HG03175 (cell line): ENCODE measurements at regions not wholly inside any gene's neighbourhood (a gene's known extent, or its start where the extent isn't known, plus 50 kb on each side); places are given as distances from the start of the nearest gene placed in this dataset.
A peak's percentile ranks its signal among the peaks of the same experiment; 100 is the strongest.
"Not testable (repeated sequence)": the region's sequence is repeated elsewhere in the genome, so short reads cannot be mapped to it uniquely, and the experiment has no call there.

Source experiments
- ATAC-seq: cut with Tn5 transposase; IDR thresholded peaks from one replicate; pipeline ENCODE4 v1.9.1; 2021; ENCODE audit warnings: mild to moderate bottlenecking, moderate library complexity; ENCODE audit not compliant: unreplicated experiment

DNA sequence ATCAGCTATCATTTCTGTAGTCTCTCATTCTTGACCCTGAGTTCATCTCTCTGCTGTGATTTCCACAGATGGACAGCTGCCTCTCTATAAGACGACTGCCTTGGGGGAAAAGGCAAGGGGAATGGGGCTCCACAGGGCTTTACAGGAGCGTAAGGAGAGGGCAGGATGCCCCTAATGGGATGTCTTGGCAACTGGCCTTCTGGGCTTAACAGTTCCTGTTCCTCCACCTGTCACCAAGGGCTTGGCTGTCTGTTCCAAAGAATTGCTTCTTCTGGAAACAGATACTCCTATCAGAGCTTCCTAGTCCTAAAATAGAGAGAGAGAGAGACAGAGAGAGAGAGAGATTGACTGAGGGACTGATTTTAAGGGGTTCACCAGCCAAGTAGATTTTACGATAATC is 181.9 kb downstream of the TMEM200A start:
- ATAC-seq = no peak

DNA sequence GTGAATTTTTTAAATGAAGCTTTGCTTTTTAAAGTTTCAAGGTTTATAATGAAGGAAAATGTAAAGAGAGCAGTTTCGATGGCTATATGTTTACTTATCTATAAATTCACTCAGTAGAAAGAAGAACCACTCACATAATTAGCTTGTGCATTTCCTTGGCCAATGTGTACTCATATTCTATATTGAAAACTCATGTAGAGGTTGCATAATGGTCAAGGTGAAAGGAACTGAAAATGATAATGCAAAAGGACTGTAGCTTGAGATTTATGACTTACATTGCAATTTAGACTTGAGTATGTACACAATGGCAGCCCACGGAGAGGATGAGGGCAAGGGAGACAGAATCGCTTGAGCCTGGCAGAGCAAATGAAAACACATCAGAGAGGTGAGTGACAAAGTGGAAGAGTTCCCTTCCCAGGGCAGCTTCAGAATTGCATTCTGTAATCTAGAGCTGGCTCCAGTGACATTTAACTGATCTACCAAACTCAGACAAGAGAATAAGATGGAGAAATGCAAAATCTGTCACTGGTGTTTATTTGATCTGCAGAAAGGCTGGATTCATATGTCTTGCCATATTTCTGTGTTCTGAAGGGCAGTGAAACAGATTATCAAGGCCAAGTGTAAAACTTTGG is 191.8 kb downstream of the TMEM200A start:
- ATAC-seq = no peak

DNA sequence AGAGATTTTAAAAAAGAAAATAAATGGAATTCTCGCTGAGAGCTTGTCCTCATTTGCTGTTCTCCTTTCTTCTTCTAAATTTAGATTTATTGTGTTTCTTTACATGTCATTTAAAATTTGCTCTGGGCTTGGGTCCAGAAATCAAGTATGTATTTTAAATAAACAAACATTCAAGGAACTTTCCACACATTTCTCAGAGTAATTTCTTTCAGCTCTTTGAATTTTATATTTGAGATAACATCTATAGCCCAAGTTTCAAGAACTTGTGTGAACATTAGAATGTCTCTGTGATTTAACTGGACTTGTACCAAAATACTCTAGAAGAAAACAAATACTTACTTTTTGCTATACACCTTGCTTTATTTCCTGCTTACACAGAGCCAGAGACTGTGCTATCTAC is 192.3 kb downstream of the TMEM200A start:
- ATAC-seq = no peak

DNA sequence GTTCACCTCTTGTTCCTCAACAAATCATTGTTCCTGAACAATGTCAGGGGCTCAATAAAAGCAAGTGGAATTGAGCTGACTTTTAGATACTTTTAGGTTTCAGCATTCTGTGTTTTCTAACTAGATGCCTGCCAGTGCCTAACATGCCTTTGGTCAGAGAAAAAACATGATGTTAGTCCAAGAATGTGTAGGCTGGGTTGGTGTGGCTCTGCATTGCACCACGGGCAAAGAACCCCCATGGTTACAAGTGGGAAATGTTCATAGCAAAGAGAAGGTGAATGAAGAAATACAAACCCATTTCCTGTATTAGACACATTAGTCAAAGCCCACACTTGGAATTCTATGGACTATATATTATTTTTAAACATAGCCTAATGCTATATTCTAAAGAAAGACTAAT is 193.3 kb downstream of the TMEM200A start:
- no peak for ATAC-seq

DNA sequence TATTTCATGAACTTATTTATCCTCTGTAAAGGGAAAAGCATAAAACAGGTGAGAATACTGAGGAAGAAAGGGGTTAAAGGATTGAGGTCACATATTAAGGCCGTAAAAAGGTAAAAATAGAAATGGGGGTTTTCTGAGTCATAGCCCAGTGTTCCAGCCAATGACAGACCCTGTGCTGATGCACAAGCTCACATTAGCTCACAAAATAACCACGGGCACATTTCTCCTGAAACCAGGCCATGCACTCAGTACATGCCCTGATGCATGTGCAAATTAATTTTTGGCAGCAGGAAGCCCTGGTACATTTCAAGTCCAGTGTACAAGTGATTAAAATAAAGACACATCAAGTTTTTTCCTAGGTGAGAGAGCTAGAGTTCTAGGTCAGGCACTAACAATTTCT is 194.4 kb downstream of the TMEM200A start:
- ATAC-seq = no peak

DNA sequence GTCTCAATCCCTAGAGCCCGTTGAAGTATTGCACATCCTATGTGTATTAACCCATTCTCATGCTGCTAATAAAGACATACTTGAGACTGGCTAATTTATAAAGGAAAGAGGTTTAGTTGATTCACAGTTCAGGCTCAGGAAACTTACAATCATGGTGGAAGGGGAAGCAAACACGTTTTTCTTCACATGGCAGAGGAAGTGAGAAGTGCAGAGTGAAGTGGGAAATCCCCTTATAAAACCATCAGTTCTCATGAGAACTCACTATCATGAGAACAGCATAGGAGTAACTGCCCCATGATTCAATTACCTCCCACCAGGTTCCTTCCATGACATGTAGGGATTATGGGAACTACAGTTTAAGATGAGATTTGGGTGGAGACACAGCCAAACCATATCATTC is 195.3 kb downstream of the TMEM200A start:
- ATAC-seq = not testable (repeated sequence)

DNA sequence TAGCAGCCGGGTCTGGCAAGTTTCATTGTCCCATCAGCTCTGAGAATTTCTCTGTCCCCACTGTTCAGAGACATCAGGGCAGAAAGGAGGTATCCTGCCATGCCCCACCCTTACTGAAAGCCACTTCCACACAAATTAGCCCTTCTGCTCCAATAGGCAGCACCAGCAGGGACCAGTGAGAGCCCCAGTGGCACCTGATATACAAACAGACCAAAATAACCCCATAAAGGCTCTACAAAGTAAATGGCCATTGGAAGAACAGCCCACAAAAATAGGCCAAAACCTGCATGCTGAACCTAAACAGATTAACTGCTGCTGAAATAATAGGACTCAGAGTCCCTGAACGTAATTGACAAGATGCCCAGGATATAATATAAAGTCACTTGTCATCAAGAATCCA is 199.9 kb downstream of the TMEM200A start:
- no peak for ATAC-seq

DNA sequence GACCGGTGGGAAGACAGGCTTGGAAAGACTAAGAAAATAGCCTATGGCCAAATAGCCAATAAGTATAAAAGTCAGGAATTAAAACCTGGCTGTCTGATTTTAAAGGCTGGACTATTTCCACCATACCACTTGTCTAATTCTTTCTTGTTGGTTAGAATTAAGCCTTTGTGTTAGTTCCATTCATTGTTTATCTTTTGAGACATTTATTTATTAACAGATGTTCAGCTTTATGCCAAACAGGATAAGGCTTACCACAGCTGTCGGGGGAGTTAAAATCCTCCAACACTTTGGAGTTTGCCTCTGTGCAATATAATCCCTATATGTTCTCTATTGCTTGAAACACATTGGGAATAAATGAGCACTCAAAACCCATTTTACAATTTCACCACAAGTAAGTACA is 208.3 kb downstream of the TMEM200A start:
- no peak for ATAC-seq

DNA sequence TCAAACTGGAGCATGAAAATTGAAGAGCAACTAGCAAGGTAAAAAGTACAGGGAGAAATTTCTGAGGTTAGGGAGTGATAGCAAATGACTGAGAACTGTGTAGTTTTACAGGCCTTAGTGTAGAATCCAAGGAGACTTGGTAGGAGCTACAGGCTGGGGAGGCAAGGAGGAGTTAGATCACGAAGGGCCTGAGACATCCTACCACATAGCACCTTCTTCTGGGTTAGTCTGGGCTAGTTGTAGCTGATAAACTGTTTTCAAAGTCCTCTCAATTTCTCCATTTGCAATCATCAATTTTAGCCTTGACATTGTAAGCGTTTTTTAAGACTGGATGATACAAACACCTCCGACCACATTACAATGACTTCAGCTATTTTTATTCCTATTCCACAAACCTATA is 209.7 kb downstream of the TMEM200A start:
- no peak for ATAC-seq

DNA sequence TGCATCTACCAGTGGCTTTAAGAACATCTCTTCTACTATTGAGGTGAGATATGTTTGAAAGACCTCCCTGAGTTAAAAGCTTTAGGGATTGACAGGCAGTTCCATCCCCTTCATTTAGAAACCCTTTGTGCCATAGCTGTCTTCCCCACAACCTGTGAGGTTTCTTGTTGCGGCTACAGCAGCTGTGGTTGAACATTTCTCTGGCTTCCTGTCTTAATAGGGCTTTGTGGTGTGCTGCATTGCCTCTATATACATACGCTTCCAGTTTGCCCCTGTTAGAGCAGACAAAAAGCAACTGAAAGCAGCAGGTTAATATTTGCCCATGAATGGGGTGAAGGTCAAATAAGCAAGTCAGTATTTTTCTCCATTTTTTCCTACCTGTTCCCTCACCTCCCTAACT is 210.2 kb downstream of the TMEM200A start:
- peak; percentile 99 for ATAC-seq

DNA sequence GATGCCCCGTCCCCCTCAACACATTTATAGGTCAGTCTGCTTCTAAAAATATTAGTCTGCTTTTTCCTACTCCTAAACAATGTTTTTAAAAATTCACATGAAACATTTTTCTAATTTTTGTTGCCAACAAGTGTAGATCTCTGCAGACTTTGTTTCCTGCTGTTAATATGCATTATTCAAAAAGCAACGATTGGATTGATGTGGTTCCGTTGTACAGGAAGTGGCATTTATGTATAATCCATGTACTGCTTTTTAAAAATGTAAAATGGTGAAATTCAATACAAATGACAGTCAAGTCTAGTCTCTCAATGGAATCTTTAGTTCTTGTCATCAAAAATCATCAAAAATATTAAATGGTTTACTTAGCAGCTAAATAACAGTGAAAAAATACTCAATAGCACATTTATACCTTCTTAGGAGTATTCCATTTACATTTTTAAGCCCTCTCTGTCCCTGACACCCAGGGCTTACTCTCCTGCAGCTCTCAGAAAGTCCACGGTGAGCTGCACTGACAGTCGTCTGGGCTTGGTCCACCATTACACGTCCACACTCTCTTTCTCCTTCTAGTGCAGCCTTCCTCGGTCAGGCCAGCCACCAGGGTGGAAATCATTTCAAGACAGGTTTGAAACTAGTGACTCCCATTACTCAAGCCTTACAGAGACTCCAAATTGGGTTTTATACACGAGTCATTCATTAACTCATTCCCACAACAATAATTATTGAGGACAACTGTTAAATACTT is 211.5 kb downstream of the TMEM200A start:
- ATAC-seq = no peak

DNA sequence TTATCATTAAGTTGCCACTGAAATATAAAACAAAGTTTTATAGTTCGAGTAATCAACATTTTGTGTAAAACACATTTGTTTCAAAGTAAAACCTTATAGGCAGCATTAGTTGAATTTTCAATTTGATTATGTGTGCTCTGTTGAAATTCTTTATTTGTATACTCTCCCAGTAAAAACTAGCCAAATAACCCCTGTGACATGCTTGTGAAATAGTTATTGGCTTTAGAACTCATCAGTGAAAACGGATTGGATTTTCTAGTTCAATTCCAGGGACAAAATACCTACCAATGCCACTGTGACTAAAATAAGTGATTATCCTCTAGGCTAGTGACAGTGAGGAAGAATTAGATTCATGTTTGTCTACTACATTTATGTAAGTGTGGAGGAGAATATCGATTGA is 212.9 kb downstream of the TMEM200A start:
- ATAC-seq = no peak

DNA sequence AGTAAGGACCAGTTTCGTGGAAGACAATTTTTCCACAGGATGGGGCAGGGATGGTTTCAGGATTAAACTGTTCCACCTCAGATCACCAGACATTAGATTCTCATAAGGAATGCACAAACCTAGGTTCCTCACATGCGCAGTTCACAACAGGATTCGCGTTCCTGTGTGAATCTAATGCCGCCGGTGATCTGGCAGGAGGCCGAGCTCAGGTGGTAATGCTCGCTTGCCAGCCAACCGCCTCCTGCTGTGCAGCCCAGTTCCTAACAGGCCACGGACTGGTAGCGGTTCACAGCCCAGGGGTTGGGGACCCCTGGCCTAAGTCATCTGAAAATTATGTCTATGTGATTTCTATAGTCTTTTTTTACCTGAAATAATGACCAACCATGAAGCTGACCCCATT is 217.5 kb downstream of the TMEM200A start:
- no peak for ATAC-seq

DNA sequence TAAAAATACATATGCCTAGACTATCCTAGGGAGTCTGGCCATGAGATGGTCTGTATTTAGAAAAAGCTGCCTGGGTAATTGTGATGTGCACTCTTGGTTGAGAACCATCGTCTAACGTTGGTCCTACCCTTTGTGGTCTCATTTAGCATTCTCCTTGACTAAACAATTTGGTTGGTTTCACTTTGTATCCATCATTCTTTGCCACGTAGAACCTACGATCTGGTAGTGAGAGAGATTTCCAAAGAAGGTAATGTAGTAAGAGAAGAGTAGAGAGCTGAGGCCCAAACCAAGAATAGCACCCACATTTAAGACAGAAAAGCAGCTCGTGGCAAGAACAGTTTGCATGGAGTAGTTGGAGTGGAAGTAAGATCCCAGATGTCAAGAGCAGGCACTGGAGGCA is 219.8 kb downstream of the TMEM200A start:
- no peak for ATAC-seq

DNA sequence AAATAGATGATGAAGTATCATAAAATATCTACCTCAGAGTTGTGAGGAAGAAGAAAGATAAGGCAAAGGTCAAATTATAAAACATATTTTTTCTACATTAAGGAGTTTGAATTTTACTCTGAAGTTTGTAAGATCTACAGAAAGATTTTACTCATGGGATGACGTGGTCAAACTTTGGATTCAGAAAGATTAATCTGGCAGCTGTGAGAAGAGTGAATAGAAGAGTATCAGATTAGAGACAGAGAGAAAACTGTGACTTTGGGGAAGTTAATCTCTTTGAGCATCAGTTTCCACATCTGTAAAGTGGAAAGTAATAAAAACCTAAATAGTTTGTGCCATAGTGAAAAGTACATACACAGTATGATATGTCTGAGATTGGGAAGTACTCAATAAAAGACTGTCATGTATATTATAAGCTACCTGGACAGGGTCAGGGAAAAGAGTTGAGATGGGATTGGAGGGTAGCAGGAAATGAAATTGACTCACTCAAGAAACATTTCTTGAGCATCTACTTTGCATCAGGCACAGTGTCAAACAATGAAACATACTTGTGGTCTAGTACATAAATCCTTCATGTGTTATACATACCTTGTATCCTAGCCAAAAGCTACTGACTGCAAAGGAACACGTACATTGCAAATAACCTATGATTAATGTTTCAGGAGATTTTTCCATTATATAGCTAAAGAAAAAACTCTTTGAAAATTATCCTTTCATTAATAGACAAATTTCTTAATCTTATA is 222.1 kb downstream of the TMEM200A start:
- ATAC-seq = no peak

DNA sequence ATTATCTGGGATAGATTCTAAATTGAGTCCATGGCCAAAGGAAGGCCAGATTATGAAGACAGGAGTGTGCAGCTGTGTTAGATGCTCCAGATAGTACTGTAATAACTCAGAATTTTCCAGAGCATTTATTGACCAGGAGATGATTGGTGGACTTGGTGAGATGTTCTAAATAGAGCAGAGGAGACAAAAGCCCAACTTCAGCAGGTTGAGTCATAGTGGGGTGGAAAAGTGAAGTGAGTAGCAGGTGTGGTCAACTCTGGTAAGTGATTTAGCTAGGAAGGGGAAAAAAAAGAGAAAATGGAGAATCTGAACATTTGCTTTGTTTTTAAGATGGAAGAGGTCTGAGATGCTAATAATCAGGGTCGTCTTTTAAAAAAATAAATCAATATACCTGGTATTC is 227.4 kb downstream of the TMEM200A start:
- no peak for ATAC-seq

DNA sequence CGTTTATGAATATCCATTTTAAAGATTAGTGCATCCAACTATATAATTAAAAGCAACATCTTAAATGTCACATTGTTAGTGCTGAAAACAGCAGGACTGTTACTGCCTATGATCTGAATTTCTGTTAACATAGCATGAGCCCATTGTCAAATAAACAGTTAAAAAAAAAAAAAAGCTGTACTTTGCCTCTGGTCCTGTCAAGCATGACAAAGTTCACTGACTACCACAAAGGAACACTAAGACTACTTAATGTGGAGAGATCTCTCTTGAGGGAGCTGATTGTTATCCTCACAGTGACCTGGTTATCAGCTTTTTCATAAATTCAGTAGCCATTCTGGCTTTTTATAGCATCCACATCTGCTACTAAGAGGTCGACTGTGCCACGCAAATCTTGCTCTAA is 228.1 kb downstream of the TMEM200A start:
- ATAC-seq = no peak

DNA sequence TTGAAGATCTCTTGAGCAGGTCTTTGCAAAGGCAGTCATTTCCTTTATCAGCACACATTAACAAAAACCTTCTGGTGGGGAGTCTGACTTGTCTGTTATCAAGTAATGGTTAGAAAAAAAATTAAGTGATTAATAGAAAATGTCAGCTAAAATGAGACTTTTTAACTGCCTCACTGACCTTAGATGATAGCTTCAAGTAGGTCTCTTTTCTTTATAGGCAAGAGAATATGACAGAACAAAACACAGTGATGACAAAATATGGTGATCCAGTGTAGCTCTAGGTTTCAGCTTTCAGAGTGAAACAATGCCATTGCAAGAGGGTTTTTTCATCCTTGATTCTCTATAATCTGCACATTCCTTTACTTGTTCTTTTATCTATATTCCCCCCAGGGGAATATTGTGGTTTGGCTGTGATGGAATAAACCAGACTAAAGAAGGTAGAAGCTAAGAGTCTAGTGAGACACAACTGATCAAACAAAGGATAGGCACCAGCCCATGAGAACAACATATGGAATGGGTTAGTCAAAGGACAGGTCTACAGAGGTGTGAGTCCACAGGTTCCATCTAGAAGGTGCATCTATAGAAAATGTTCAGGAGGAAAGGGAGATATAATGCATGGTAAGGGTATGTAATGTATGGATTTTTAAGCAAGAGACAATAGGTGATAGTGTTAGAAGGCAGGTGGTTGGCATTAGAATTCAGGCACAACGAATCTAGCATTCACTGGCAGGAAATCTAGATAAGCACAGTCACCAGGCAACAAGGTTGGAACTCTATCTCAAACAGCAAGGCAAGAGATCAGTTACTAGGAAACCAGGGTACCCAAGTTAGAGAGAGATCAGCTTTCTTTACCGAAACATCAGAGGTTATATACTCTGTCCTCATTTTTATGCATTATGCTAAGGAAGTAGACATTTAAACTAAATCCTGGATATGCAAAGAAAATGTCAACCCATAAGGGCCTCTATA is 228.9 kb upstream of the SMLR1 start:
- ATAC-seq = no peak

DNA sequence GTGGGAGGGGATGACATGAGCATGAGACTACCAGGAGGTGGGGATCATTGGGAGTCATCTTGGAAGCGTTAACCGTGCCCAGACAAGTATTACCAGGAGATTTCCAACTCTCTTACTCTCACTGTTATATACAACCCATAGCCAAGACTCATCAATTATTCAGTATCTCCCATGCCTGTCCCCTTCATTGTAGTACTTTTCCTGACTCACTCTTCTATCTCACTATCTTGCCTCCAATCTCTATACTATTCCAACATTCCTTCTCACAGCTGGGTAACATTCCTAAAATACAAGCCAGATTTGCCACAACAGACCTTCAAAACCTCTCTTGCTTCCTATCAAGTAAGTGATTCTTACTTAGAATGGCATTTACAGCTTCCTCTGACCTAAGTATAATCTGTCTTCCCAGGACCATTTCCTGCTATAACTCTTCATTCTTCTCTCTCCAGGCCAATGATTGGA is 226.3 kb upstream of the SMLR1 start:
- no peak for ATAC-seq

DNA sequence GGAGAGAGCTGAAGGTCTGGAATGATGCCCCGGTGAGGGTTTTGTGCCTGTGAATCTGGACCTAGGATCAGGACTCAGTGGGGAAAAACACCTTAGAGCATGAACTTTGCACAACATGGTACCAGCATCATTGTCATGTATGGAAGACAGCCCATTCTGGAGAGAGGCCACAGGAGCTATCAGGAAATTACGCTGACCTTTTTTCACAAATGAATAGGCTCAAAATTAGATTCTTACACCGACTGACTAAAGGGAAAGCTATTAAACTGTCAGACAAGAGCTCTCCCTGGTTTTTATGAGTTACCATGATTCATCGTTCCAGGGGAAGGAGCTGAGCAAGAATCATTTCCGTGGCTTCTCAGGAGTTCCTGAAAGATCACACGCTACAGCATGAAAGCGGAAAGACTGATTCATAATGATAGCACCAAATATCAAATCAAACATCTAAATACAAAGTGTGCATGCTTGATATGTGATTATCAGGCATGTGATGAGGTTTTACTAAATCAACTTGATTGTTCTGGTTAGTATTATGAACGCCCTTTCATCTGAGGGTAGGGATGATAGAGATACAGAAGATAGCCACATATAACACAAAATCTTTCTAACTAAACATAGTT is 224.9 kb upstream of the SMLR1 start:
- ATAC-seq = no peak
